Ramos (cell line): ENCODE measurements at regions not wholly inside any gene's neighbourhood (a gene's known extent, or its start where the extent isn't known, plus 50 kb on each side); places are given as distances from the start of the nearest gene placed in this dataset.

Source experiments
- in situ Hi-C: fragments of 300-500 bp; cut with MboI; formaldehyde crosslinking; loops from one replicate; pipeline ENCODE4 v1.14.3; 2022; ENCODE audit warnings: low sequenced_read_pairs; ENCODE audit not compliant: unreplicated experiment

DNA sequence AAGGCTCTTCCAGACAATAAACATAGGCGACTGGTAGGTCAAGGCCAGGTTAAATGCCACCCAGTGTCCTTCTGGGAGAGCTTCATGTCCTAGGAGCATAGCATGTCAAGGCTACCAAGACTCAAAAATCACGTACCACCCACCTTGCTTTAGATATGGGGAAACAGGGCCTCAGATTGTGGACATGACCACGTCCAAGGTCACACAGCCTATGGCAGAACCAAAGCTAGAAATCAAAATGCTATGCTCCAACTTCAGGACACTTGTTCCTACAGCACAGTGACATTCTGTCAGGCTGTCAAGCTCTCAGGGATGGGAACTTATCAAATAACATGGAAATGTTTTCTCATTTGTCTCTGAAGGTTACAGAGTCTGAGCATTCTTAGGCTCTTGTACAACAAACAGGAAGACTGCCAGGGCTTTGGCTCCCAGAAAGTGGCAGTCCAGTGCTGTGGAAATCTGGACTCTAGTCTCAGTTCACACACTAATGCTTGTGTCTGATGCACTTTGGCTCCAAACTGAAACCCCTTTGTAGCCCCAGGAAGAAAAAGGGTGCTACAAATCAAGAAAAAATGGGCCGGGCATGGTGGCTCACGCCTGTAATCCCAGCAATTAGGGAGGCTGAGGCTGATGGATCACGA is 170.4 kb upstream of the LPP start:
- in situ Hi-C loops: loop anchor here (5.0 kb wide), 1 partner anchor 99 kb away; no protein-coding TSS in a partner anchor

DNA sequence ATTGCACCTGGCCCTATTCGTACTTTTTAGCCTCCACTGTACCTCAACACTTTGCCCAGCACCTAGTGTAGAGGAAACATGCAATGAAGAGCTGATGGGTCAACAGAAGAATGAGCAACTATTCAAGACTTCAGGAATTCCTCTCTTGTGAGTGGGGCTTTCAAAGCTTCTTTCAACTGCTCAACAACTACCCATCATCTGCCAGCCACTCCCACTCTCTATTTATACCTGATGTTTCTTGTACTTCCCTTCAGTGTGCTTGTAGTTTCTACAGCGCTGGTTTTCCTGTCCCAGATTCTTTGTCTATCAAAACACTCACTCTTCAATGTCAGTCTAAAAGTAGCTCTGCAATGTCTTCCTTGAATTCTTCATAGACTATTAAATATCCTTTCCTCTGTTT is 168.3 kb upstream of the LPP start:
- in situ Hi-C loops: no loop called here

- in situ Hi-C loops: no loop called here
These were observed 167.4 kb upstream of the LPP start for GRCh38 chr3:187986514-187986934.

GRCh38 chr3:187987187-187987586 is 166.8 kb upstream of the LPP start:
- in situ Hi-C loops: no loop called here

DNA sequence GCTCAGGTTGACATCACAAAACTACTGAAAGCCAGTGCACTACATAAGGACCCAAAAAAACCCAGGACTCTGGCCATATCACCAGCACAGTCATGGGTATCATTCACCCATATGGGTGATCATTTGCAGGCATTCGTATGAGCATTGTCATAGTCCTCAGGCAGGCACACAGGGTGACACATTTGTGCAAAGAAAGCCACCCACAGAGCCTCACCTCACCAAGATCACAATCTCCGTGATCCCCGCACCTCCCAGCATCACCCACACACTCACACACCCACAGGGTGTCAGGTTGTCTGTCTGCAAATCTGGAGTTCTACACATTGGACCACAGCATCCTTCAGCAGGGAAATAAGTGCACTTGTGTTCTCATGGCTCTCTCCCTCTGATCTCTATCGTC is 166.0 kb upstream of the LPP start:
- in situ Hi-C loops: no loop called here

DNA sequence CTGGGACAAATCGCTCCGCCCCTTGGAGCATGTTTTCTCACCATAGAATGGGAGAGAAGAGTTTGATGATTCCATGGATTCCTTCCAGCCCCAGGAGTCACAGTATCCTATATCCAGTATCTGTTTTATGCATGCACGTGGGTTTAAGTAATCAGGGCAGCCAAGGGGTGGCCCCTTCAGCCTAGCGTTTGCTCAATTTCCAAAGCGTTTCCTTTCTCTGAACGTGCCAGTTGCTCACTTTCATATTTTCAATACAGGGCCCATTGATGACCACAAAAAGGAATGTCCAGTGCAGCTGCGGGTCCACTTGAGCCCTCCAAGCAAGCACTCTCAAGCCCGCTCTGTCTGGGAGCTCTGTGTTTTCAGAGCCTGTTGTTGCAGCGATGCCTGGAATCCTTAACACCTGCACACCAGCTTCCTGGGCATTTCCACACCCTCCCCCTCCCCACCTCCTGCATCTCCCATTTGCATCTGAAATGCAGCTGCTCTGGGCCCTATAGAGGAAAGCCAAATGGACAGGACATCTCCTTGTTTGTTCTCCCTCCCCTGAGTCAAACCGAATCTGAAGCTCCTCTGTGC is 164.3 kb upstream of the LPP start:
- in situ Hi-C loops: no loop called here

DNA sequence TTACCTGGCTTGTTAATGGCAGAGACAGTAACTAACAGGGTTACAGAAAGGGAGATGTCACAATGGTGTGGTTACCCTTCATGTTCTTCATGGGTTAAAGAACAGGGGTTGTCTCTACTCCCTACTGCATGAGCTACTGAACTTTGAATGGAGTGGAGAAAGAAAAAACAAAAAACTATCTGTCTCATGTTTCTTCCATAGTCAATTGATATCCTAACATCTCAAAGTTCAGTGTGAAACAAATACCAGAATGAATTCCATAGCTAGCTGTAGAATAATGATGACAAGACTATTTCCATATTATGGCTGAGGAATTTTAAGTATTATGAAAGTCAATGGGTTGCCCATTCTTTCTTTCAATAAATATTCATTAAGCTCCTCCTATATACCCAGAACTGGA is 161.3 kb upstream of the LPP start:
- in situ Hi-C loops: no loop called here

DNA sequence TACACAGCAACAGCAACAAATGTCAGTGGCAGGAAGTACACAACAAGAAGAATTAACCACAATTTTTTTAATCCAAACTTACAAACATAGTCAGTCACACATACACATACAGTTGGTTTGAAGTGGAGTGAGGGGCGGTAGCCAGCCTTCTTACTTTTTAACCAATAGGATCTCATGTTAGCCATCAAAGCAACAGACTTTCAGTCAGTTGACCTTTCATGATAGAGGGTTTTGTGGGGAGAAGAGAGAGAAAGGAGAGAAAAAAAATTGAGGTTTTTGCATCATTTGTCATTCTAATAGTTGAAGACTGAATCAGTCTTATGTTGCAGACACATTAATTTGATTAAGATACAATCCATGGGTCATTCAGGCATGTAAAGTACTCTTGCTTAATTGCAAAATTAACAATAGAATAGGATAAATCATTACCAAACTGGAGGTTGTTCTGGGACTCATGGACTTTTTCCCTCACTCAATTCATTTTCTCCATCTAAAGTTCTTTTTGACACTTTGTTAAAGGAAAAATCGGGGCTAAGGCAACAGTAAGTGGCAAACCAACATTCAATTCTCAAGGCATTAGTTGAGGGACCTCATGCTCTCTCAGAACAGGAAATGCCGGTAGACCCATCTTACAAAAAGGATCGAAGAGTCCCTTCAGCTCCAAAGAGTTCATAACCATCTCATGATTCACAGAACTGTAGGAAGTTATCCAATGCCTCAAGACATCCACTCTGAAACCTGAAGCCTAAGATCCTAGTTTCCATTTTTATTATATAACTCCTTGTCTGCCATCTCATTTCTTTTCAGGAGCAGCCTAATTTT is 159.5 kb upstream of the LPP start:
- in situ Hi-C loops: no loop called here

- in situ Hi-C loops: no loop called here
These were observed 158.9 kb upstream of the LPP start for GRCh38 chr3:187995043-187995400.

DNA sequence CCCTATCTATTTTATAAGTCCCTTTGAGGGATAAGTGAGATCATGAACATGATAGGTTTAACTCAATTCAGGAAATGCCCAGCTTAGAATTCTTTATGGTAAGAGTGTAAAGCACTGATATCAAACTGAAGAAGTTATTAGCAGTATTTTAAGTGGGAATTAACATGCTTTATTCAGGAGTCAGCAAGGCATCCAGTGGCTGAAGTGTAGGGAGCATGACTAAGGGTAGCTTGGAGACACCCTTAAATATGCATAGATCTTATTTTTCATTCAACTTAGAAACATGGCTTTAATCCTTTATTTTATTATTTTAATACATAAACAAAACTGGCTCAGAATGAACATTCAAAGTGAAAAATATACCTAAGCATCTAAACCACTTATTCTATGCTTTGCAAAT is 158.3 kb upstream of the LPP start:
- in situ Hi-C loops: no loop called here

DNA sequence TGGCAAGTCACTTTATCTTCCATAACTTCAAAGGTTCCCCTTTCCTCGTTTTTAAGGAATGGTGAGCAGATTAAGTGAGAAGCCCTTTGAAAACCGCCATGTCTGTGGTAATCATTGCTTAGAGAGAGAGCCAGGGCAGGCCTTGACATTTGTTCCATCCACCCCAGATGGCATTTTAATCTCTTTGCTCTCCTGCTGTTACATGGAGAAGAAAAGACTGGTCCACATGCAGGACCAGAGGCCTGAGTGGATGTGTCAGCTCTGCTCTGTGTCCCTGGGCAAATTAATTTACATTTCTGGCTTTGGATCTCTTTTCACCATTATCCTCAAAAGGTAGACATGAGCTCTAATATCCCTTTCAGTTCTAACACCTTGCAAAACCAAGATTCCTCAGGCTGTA is 157.3 kb upstream of the LPP start:
- in situ Hi-C loops: no loop called here

DNA sequence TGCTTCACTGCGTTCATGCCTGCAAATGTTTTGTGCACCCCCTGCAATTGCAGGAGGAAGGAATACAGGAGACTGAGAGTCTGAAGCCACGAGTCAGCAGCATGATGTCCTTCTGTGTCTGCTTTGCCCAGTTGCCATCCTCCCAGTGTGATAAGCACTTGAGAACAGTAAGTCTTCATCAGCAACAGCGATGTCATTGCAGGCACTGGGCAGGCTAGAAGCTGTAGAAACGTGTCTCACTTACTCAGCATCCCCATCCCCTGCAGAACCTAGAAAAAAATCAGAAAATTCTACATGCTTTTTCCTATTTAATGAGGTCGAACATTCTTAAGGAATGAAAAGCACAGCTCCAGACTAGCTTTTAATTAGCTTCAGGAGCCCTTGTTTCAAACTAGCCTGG is 156.5 kb upstream of the LPP start:
- in situ Hi-C loops: no loop called here

GRCh38 chr3:187997946-187998561 is 155.9 kb upstream of the LPP start:
- in situ Hi-C loops: no loop called here

DNA sequence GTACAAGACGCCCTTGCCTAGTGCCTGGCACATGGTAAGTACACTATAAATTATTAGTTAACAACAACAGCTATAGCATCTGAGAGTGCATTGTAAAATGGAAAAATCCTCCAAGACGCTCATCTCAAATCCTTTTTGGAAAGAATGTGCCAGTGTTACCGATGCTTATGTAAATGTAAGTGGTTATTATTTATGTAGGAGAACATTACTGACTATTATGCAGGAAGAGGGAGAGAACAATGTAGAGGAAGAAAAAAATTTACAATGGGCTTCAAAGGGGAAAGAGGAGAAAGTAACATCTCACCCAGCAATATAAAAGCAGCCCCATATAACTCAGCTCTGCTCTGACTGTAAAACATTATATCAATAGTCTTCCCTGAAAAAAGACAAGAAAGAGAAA is 155.3 kb upstream of the LPP start:
- in situ Hi-C loops: no loop called here

DNA sequence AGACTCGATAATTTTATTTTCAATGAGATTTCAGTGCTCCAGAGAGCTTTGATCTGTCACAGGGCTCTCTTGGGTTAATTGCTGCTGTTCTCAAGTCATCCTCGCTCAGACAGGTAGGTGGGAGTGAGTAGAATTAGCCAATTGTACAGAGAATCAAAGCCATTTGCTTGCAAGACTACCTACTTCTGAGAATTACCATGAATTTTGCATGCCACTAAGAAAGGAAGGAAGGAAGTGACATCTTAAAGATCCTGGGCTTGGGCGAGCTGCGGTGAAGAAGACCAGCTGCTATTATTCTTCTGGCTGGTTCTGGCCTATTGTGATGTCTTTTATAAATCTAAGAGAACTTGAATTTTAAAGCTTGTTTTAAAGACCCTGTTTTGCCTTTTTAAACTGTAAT is 154.1 kb upstream of the LPP start:
- in situ Hi-C loops: no loop called here

DNA sequence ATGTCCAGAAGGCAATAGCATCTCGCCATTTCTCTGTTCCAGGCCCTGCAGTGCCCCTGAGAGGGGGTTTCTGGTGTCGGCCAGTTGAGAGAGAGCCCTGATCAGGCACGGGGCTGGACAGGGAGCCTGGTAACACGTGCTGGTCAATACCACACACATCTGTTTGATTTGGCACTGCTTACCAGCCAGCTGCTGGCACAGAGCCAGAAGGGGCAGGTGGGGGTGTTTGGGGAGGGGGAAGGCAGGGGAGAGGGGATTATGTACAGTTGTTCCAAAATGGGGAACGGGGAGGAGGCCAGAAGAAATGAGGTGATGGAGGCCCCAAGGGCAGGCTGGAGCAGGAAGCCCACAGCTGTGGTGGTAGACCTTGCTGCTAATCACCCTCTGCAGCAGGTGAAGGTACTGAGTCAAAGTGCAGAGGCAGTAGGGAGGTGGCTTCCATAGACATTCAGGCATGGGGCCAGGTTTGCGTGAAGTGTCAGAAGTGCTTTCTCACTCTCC is 153.5 kb upstream of the LPP start:
- in situ Hi-C loops: no loop called here

DNA sequence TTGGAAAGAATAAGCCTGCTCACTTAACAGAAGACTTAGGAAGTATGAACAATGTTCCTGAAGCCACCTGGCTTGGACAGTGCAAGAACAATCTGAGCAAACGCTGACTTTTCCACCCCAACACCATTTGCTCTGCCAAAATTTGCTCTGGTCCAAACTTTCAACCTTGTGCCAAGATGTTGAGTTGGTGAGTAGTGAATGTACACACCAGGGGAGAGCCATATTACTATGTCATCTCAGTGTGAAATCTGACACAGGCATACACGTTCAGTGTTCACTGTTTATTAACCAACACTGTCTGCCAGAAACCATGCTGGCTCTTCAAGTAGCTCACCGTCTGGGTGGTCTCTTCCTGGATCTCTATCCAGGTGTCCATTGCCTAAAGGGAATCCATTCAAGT is 152.9 kb upstream of the LPP start:
- in situ Hi-C loops: no loop called here

GRCh38 chr3:188001926-188002325 is 152.0 kb upstream of the LPP start:
- in situ Hi-C loops: no loop called here

DNA sequence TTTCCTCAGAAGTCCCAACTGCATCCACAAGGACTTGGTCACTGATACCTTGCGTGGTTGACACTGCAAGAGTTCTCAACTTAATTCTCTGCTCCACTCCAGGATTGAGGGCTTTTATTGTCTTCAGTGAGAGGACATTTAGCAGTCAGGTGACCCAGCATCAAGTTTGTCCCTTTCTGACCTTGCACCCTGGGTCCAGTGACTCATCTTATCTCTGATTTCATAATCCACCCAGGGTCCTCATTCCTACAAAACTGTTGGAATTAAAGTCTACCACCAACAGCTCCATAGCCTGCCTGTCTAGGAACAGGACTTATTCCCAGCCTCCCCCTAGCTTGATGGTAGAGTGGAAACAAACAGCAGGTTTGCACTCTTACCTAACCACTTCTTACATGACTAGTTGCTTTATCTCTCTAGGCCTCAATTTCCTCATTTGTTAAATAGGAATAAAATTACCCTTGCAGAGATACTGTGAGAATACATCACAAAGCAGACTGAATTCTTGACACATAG is 151.3 kb upstream of the LPP start:
- in situ Hi-C loops: no loop called here

GRCh38 chr3:188003188-188004171 is 150.5 kb upstream of the LPP start:
- in situ Hi-C loops: no loop called here
